GM12873 (cell line): ENCODE measurements at regions not wholly inside any gene's neighbourhood (a gene's known extent, or its start where the extent isn't known, plus 50 kb on each side); places are given as distances from the start of the nearest gene placed in this dataset.

Experiments
- TF ChIP-seq, protein P1 (sequence below): IDR thresholded peaks from 2 replicates; pipeline ENCODE4 v1.5.1; 2012; ENCODE audit warnings: low read depth, mild to moderate bottlenecking, moderate library complexity, low read length, control low read depth; ENCODE audit not compliant: insufficient read depth; ENCODE audit errors: missing control alignments

DNA sequence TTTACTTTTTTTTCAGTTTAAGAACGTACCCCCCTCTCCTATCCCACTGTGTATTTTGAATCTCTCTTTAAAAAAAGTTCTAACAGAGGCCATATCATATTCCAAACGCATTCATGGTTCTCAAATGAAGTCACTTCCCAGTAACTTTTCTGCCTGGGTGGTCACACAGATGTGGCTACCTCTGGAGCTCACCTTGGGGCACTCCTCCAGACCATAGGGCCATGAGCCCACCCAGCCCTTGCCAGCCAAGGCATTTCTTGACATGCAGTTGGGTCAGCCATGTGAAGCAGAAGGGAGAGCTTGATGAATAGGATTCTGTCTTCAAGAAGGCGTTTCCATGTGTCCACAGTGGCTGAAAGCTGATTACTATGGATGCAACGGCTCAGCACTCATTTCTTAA lies 239.3 kb downstream of the RAB11FIP2 start:
- TF ChIP-seq, protein P1, sequence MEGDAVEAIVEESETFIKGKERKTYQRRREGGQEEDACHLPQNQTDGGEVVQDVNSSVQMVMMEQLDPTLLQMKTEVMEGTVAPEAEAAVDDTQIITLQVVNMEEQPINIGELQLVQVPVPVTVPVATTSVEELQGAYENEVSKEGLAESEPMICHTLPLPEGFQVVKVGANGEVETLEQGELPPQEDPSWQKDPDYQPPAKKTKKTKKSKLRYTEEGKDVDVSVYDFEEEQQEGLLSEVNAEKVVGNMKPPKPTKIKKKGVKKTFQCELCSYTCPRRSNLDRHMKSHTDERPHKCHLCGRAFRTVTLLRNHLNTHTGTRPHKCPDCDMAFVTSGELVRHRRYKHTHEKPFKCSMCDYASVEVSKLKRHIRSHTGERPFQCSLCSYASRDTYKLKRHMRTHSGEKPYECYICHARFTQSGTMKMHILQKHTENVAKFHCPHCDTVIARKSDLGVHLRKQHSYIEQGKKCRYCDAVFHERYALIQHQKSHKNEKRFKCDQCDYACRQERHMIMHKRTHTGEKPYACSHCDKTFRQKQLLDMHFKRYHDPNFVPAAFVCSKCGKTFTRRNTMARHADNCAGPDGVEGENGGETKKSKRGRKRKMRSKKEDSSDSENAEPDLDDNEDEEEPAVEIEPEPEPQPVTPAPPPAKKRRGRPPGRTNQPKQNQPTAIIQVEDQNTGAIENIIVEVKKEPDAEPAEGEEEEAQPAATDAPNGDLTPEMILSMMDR, result no peak

GRCh38 chr10:117817116-117817515 lies 229.6 kb downstream of the RAB11FIP2 start:
- TF ChIP-seq, protein P1, result no peak

GRCh38 chr10:117818721-117819120 lies 228.0 kb downstream of the RAB11FIP2 start:
- TF ChIP-seq, protein P1, result no peak

DNA sequence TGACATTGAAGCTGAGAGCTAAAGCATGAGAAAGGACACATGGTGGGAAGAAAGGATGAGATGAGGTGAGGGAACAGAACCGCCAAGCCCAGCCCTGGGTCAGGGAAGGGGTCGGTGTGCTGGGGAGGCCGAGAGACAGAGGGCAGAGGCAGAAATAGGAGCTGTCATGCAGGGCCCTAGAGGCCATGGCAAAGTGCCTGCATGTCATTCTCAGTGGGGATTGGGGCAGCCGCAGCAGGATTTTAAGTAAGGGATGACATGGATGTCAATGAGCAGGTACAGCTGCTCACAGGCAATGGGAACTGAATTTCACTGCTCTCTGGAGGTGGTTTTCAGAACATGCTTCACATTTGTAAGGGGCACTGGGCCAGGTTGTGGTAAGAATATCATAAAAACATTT lies 227.4 kb downstream of the RAB11FIP2 start:
- TF ChIP-seq, protein P1, result no peak

DNA sequence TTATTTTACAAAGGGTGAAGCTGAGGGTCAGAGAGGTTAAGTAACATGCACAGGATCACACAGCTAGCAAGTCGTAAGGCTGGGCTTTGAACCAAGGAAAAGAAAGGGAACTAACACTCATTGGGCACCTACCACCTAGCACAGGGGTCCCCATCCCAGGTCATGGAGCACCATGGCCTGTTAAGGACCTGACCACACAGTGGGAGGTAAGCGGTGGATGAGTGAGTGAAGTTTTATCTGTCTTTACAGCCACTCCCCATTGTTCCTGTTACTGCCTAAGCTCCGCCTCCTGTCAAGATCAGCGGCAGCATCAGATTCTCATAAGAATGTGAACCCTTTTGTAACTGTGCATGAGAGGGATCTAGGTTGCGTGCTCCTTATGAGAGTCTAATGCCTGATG lies 222.8 kb downstream of the RAB11FIP2 start:
- TF ChIP-seq, protein P1, result no peak

GRCh38 chr10:117830205-117830604 lies 216.5 kb downstream of the RAB11FIP2 start:
- TF ChIP-seq, protein P1, result no peak

DNA sequence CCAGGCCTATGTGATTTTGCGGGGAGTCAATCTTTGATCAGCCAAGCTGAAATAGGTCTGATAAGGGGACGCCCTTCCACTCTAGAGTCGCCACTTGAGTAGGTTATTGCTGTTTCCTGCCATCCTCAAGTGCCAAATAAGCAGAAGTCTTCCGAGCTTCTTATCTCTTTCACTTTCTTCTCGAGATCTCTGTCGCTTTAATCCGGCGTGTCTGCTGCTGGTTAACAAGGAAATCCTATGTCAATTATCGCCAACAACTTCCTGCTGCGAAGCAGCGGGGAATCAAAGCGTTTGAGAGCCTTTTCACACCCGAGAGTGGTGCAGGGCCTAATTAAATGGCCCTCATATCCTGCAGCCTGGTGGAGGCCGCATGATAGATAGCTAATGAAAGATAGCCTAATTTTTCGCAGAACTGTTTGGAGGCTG lies 215.9 kb downstream of the RAB11FIP2 start:
- TF ChIP-seq, protein P1, result no peak
